Gastroesophageal sphincter (tissue), 4 donors: ENCODE measurements at regions not wholly inside any gene's neighbourhood (a gene's known extent, or its start where the extent isn't known, plus 50 kb on each side); places are given as distances from the start of the nearest gene placed in this dataset.

Experiments
- ATAC-seq: fragments of 150-250 bp; one replicate; pipeline ENCODE4 v1.9.1; 2016; ENCODE audit warnings: mild to moderate bottlenecking, moderate library complexity
- H3K27ac ChIP-seq, 4 donors: fragments of 200-600 bp; sonication (generic) in 3 of 4; 1 replicate in 3 of 4; 2 replicates in 1 of 4; pipeline ENCODE4 v1.5.1; 2016 to 2019
- H3K27me3 ChIP-seq: fragments of 200-600 bp; sonication (generic); one replicate; pipeline ENCODE4 v1.5.1; 2019
- H3K36me3 ChIP-seq, 2 donors: fragments of 200-600 bp; sonication (generic); one replicate each; pipeline ENCODE4 v1.5.1; 2019; ENCODE audit warnings: control low read depth in 1 of 2
- H3K4me1 ChIP-seq, 3 donors: fragments of 200-600 bp; sonication (generic); 1 replicate in 2 of 3; 2 replicates in 1 of 3; pipeline ENCODE4 v1.5.1; 2016 to 2019; ENCODE audit warnings: control low read depth in 2 of 3
- H3K4me3 ChIP-seq, 2 donors: fragments of 200-600 bp; sonication (generic); one replicate each; pipeline ENCODE4 v1.5.1; 2019; ENCODE audit warnings: mild to moderate bottlenecking in 1 of 2, moderate library complexity in 1 of 2
- H3K9me3 ChIP-seq, 3 donors: fragments of 200-600 bp; sonication (generic); one replicate each; pipeline ENCODE4 v1.5.1; 2017 to 2019; ENCODE audit warnings: control low read depth in 2 of 3
- EP300 ChIP-seq: sonication (generic); formaldehyde crosslinking; IDR thresholded peaks from one replicate; pipeline ENCODE4 v1.6.1; 2017; ENCODE audit warnings: antibody characterized with exemption, mild to moderate bottlenecking
- POLR2A ChIP-seq, 2 donors: fragments of 450-650 bp; IDR thresholded peaks; one replicate each; pipeline ENCODE4 v1.6.1; 2017; ENCODE audit warnings: antibody characterized with exemption in 2 of 2, mild to moderate bottlenecking in 2 of 2, moderate library complexity in 1 of 2
- POLR2AphosphoS5 ChIP-seq: sonication (generic); formaldehyde crosslinking; IDR thresholded peaks from one replicate; pipeline ENCODE4 v1.6.1; 2017; ENCODE audit warnings: antibody characterized with exemption
- WGBS, 2 donors: methylation state at CpG; one replicate each; pipeline ENCODE4 v1.1.5; 2018; ENCODE audit warnings: low coverage in 1 of 2; 5-methylcytosine and 5-hydroxymethylcytosine counted together
- TF ChIP-seq, protein P1 (sequence below), 4 experiments: fragments of 200-600 bp in 2 of 4; fragments of 450-650 bp in 2 of 4; sonication (generic) in 1 of 4; IDR thresholded peaks; one replicate each; pipeline ENCODE4 v1.5.1; 2017 to 2019; ENCODE audit warnings: antibody characterized with exemption in 4 of 4, mild to moderate bottlenecking in 2 of 4, moderate library complexity in 2 of 4

- H3K36me3 ChIP-seq = no peaks in the 10 kb centered on the region
- H3K9me3 ChIP-seq = no peaks in the 10 kb centered on the region
- WGBS, 2 donors = 44 to 68% methylated on average over 4 to 5 of the region's 5 CpGs
- H3K4me1 ChIP-seq = no peaks in the 10 kb centered on the region
- H3K4me3 ChIP-seq = no peak overlapping the region
- no peaks in the 10 kb centered on the region for H3K27me3 ChIP-seq
- no peak for ATAC-seq
- H3K27ac ChIP-seq = no peak overlapping the region
- TF ChIP-seq, protein P1, sequence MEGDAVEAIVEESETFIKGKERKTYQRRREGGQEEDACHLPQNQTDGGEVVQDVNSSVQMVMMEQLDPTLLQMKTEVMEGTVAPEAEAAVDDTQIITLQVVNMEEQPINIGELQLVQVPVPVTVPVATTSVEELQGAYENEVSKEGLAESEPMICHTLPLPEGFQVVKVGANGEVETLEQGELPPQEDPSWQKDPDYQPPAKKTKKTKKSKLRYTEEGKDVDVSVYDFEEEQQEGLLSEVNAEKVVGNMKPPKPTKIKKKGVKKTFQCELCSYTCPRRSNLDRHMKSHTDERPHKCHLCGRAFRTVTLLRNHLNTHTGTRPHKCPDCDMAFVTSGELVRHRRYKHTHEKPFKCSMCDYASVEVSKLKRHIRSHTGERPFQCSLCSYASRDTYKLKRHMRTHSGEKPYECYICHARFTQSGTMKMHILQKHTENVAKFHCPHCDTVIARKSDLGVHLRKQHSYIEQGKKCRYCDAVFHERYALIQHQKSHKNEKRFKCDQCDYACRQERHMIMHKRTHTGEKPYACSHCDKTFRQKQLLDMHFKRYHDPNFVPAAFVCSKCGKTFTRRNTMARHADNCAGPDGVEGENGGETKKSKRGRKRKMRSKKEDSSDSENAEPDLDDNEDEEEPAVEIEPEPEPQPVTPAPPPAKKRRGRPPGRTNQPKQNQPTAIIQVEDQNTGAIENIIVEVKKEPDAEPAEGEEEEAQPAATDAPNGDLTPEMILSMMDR (IDR thresholded peaks at IDR 0.05) = no peak
- TF ChIP-seq EP300 (no peak), POLR2A (IDR thresholded peaks at IDR 0.05) (no peak)
Observed at GRCh38 chr17:71168053-71168741, 952.6 kb upstream of the SOX9 start.

GRCh38 chr17:71170070-71170469 is 950.8 kb upstream of the SOX9 start:
- no peaks in the 10 kb centered on the region for H3K9me3 ChIP-seq
- no peaks in the 10 kb centered on the region for H3K4me1 ChIP-seq
- no peak overlapping the region for H3K4me3 ChIP-seq
- H3K27ac ChIP-seq = no peak overlapping the region
- no peaks in the 10 kb centered on the region for H3K27me3 ChIP-seq
- no peaks in the 10 kb centered on the region for H3K36me3 ChIP-seq
- TF ChIP-seq POLR2AphosphoS5 (no peak), EP300 (no peak)
- TF ChIP-seq, protein P1 (IDR thresholded peaks at IDR 0.05) = no peak
- ATAC-seq = no peak

DNA sequence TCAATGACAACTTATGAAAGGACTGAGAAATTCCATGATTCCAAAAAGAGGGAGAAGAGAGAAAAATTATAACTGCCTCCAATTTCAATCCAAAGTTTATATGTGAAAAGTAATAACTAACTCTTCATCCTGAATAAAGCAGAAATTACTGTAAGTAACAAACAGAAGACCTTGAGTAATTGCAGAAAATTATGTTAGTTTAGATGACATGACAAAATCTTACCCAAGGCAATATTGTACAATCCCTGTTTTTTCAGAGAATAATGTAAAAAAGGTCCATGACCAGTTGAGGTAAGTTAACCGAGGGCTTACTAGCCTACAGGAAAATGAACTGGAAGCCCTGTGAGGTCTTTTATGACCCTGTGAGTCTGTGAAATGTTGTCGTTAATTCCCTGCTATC is 949.5 kb upstream of the SOX9 start:
- ATAC-seq = no peak
- Histone ChIP-seq H3K9me3 (no peaks in the 10 kb centered on the region), H3K27me3 (no peaks in the 10 kb centered on the region), H3K27ac (no peak overlapping the region), H3K4me3 (no peak overlapping the region), H3K36me3 (no peaks in the 10 kb centered on the region), H3K4me1 (no peaks in the 10 kb centered on the region)
- TF ChIP-seq POLR2A (IDR thresholded peaks at IDR 0.05) (no peak), EP300 (no peak), POLR2AphosphoS5 (no peak)
- TF ChIP-seq, protein P1 (IDR thresholded peaks at IDR 0.05) = no peak
- WGBS, 2 donors = 57 to 90% methylated on average over 2 of the region's 2 CpGs

- TF ChIP-seq POLR2A (IDR thresholded peaks at IDR 0.05) (no peak), POLR2AphosphoS5 (no peak), EP300 (no peak)
- TF ChIP-seq, protein P1 (IDR thresholded peaks at IDR 0.05) = no peak
- 50 to 74% methylated on average over 3 of the region's 3 CpGs for WGBS, 2 donors
- H3K9me3 ChIP-seq = no peaks in the 10 kb centered on the region
- no peaks in the 10 kb centered on the region for H3K4me1 ChIP-seq
- no peak overlapping the region for H3K4me3 ChIP-seq
- no peak overlapping the region for H3K27ac ChIP-seq
- no peaks in the 10 kb centered on the region for H3K36me3 ChIP-seq
- no peak for ATAC-seq
- no peaks in the 10 kb centered on the region for H3K27me3 ChIP-seq
Observed at GRCh38 chr17:71173991-71174390, 946.8 kb upstream of the SOX9 start.

DNA sequence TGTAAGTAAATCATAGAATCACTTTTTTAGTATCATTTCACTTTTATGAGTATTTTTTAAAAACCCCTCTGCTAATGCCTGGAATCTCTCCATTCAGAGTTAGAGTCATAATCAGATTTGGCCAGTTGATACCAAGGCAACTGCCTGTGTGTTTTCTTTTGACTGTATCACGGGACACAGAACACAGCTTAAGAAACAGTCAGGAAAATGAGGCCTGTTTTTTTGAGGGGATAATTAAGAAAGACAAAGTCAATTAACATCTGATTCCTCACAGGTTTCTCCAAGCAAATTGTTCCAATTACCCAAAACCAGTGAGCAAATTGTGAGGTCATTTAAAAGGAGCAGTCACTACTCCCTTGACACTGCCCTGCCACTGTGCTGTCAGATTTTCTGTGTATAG is 944.5 kb upstream of the SOX9 start:
- ATAC-seq = no peak
- H3K36me3 ChIP-seq = no peaks in the 10 kb centered on the region
- 38 to 50% methylated on average over 1 of the region's 1 CpG for WGBS, 2 donors
- no peaks in the 10 kb centered on the region for H3K9me3 ChIP-seq
- H3K4me3 ChIP-seq = no peak overlapping the region
- H3K4me1 ChIP-seq = peaks cover 3 to 14% (median 6%) of the 10 kb centered on the region in 3 donors
- no peaks in the 10 kb centered on the region for H3K27me3 ChIP-seq
- TF ChIP-seq EP300 = no peak
- TF ChIP-seq, protein P1 (IDR thresholded peaks at IDR 0.05) = no peak
- no peak for TF ChIP-seq POLR2AphosphoS5
- no peak for TF ChIP-seq POLR2A (IDR thresholded peaks at IDR 0.05)
- no peak overlapping the region for H3K27ac ChIP-seq
